ENCODE measurements at regions not wholly inside any gene's neighbourhood (a gene's known extent, or its start where the extent isn't known, plus 50 kb on each side); places are given as distances from the start of the nearest gene placed in this dataset.
"Not testable (repeated sequence)": the region's sequence is repeated elsewhere in the genome, so short reads cannot be mapped to it uniquely, and the experiment has no call there.

GRCh38 chr20:48503166-48503815 lies 324.5 kb downstream of the PREX1 start:
- no peak for DNase-seq (ENCODE audit: low read depth in 1 of 2, low spot score in 1 of 2)
- no peaks in the 10 kb centered on the region for H3K9me3 ChIP-seq (ENCODE audit: low read depth)
- TF ChIP-seq CTCF (IDR thresholded peaks at IDR 0.05; ENCODE audit: low read depth, low read length) = no peak
- no peak overlapping the region for H3K4me3 ChIP-seq
- no peaks in the 10 kb centered on the region for H3K36me3 ChIP-seq
- H3K27ac ChIP-seq = no peak overlapping the region
- H3K4me1 ChIP-seq (ENCODE audit: low read depth) = no peaks in the 10 kb centered on the region
- H3K27me3 ChIP-seq = no peaks in the 10 kb centered on the region

- Histone ChIP-seq H3K27ac (no peak overlapping the region), H3K27me3 (no peaks in the 10 kb centered on the region), H3K4me1 (ENCODE audit: low read depth) (no peaks in the 10 kb centered on the region), H3K36me3 (no peaks in the 10 kb centered on the region), H3K9me3 (ENCODE audit: low read depth) (no peaks in the 10 kb centered on the region), H3K4me3 (no peak overlapping the region)
- no peak for TF ChIP-seq CTCF (IDR thresholded peaks at IDR 0.05; ENCODE audit: low read depth, low read length)
- DNase-seq (ENCODE audit: low read depth in 1 of 2, low spot score in 1 of 2) = no peak
Measured at GRCh38 chr20:48502758-48503157, 325.0 kb downstream of the PREX1 start.

GRCh38 chr20:48502016-48502415 lies 325.8 kb downstream of the PREX1 start:
- no peaks in the 10 kb centered on the region for H3K36me3 ChIP-seq

GRCh38 chr20:48500900-48501299 lies 326.9 kb downstream of the PREX1 start:
- not testable (repeated sequence) for DNase-seq (ENCODE audit: low read depth in 1 of 2, low spot score in 1 of 2); H3K36me3 ChIP-seq; H3K4me3 ChIP-seq; H3K27ac ChIP-seq; H3K4me1 ChIP-seq (ENCODE audit: low read depth); H3K27me3 ChIP-seq; H3K9me3 ChIP-seq (ENCODE audit: low read depth)

More at GRCh38 chr20:48502016-48502415, 325.8 kb downstream of the PREX1 start:
- no peaks in the 10 kb centered on the region for H3K4me1 ChIP-seq (ENCODE audit: low read depth)
- H3K9me3 ChIP-seq (ENCODE audit: low read depth) = no peaks in the 10 kb centered on the region
- H3K27me3 ChIP-seq = no peaks in the 10 kb centered on the region
- TF ChIP-seq CTCF (IDR thresholded peaks at IDR 0.05; ENCODE audit: low read depth, low read length) = no peak
- H3K27ac ChIP-seq = no peak overlapping the region
- H3K4me3 ChIP-seq = no peak overlapping the region
- DNase-seq (ENCODE audit: low read depth in 1 of 2, low spot score in 1 of 2) = no peak

GRCh38 chr20:48498939-48499338 lies 328.9 kb downstream of the PREX1 start:
- DNase-seq (ENCODE audit: low read depth in 1 of 2, low spot score in 1 of 2); H3K27ac ChIP-seq: not testable (repeated sequence)

GRCh38 chr20:48498125-48498524 lies 329.7 kb downstream of the PREX1 start:
- not testable (repeated sequence) for H3K4me3 ChIP-seq; DNase-seq (ENCODE audit: low read depth in 1 of 2, low spot score in 1 of 2); H3K27ac ChIP-seq; H3K9me3 ChIP-seq (ENCODE audit: low read depth); H3K4me1 ChIP-seq (ENCODE audit: low read depth); H3K36me3 ChIP-seq; H3K27me3 ChIP-seq

More at GRCh38 chr20:48498939-48499338, 328.9 kb downstream of the PREX1 start:
- H3K4me1 ChIP-seq (ENCODE audit: low read depth); H3K36me3 ChIP-seq; H3K4me3 ChIP-seq; H3K27me3 ChIP-seq; H3K9me3 ChIP-seq (ENCODE audit: low read depth): not testable (repeated sequence)

GRCh38 chr20:48493966-48494365 lies 333.8 kb downstream of the PREX1 start:
- no peak for TF ChIP-seq CTCF (IDR thresholded peaks at IDR 0.05; ENCODE audit: low read depth, low read length)
- DNase-seq (ENCODE audit: low read depth in 1 of 2, low spot score in 1 of 2) = no peak
- H3K4me3 ChIP-seq = no peak overlapping the region

GRCh38 chr20:48493331-48493730 lies 334.5 kb downstream of the PREX1 start:
- H3K9me3 ChIP-seq (ENCODE audit: low read depth); H3K27ac ChIP-seq; DNase-seq (ENCODE audit: low read depth in 1 of 2, low spot score in 1 of 2); H3K36me3 ChIP-seq; H3K4me1 ChIP-seq (ENCODE audit: low read depth); H3K4me3 ChIP-seq; H3K27me3 ChIP-seq: not testable (repeated sequence)

More at GRCh38 chr20:48493966-48494365, 333.8 kb downstream of the PREX1 start:
- no peak overlapping the region for H3K27ac ChIP-seq
- H3K9me3 ChIP-seq (ENCODE audit: low read depth) = no peaks in the 10 kb centered on the region
- no peaks in the 10 kb centered on the region for H3K27me3 ChIP-seq
- no peaks in the 10 kb centered on the region for H3K36me3 ChIP-seq
- H3K4me1 ChIP-seq (ENCODE audit: low read depth) = no peaks in the 10 kb centered on the region
